ENCODE measurements at regions not wholly inside any gene's neighbourhood (a gene's known extent, or its start where the extent isn't known, plus 50 kb on each side); places are given as distances from the start of the nearest gene placed in this dataset.

DNA sequence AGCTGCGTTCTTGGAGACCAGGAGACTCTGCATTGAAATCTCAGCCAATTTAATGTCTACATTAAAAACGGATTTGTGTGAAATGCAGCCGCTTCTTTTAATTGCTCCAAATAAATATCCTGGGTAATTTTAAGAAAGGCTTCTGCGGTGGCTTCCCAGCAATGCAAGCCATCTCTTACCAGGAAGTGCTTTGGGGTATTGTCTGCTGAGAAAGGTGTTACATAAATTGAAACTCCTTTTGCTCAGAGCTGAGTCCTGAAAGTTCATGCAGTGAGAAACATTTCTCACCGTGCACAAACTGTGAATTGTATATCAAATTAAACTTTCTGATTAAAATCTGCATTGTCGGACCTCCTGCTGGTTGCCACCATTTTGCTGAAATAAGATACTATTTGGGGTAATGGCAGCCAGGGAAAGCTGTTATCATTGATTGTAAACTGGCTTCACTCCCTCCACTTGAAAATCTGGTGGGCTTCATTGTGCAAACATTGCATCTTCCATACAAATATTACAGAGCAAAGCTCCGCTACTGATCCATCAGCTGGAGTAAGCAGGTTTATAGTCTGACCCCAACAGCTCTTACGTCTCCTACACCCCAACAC lies 59.5 kb downstream of the ZIC5 start:
- DNase-seq, result no peak

DNA sequence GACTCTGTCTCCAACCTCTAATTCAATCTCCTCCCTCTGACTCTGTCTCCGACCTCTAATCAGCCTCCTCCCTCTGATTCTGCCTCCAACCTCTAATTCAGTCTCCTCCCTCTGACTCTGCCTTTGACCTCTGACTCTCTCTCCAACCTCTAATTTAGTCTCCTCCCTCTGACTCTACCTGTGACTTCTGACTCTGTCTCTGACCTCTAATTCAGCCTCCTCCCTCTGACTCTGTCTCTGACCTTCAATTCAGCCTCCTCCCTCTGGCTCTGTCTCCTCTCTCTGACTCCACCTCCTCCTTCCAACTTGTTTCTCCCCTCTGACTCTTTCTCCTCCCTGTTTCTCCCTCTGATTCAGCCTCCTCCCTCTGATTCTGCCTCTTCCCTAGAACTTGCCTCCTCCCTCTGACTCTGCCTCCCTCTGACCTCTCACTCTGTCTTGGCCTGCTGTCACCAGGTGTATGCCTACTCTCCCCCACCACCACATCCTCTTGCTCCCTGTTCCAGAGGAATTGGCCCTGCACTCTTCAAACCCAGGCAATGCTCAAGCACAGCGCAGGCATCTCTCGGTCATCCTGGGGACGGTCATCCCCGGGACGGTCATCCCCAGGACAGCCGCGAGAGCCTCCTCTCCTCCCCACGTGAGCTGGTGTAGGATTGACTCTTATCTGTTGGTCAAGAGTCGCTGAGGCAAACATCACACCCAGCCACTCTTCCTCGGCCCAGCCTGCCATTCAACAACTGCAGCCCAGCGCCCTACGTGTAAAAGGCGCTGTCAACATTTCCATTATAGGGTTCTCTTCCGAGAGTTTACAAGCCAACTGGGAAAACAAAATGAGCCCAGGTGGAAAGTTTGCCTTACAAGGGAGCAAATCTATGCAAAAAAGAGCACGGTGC lies 60.2 kb downstream of the ZIC5 start:
- no peak for DNase-seq

DNA sequence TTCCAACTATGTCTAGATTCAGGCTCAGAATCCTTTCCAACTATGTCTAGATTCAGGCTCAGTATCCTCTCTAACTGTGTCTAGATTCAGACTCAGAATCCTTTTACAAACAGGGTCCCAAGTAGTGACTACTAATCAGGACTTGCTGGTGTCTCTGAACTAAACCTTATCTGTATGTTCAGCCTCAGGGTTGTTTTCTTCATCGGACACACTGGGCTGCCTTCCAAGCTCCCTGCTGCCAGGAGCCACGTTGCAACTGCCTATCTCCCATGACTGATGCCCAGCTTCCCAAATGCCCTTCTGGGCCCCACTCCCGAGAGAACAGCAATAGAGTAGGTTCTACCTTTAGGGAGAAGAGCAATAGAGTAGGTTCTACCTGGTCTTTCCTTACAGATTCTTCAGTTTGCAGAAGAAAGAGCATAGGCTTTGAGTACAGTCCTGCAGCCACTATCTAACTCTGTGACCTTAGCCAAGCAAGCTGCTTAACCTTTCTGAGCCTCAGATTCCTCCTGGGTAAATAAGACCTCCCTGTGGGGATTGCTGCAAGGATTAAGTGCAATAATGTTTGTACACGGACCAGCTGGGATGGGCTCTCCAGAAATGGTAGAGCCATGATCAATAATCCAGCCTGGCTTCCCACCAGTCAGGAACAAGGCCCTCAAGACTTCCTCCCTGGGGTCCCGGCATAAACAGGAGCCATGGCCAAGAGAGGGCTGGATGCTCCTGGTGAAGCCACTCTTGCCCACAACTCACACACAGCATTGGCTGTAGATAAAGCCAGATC lies 61.5 kb downstream of the ZIC5 start:
- no peak for DNase-seq

DNA sequence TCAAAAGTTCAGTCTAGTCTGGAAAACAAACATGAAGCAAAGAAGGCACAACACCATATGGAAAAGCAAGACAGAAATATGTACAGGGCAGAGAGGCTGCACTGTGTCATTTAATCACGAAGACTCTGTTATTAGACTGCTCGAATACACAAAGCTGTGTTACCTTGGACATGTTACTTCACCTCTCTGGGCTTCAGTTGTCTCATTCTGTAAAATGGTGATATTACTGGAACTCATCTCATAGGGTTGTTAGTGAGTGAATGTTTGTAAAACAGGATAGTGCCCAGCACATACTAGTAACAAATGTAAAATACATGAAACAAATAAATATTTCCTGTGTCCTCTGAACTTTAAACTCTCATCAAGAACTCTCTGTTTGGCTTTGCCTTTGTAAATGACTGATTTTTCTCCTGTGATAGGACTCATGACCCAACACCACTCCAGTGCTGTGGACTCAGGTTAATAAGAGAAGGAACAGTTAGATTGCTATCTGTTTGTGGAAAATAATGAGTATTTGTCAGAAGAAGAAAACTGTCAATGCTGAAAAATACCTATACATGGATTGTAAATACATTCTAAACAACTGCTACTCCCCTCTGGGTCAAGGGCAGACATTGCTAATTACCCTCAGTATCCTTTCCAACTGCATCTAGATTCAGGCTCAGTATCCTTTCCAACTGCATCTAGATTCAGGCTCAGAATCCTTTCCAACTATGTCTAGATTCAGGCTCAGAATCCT lies 62.3 kb downstream of the ZIC5 start:
- DNase-seq, result no peak

DNA sequence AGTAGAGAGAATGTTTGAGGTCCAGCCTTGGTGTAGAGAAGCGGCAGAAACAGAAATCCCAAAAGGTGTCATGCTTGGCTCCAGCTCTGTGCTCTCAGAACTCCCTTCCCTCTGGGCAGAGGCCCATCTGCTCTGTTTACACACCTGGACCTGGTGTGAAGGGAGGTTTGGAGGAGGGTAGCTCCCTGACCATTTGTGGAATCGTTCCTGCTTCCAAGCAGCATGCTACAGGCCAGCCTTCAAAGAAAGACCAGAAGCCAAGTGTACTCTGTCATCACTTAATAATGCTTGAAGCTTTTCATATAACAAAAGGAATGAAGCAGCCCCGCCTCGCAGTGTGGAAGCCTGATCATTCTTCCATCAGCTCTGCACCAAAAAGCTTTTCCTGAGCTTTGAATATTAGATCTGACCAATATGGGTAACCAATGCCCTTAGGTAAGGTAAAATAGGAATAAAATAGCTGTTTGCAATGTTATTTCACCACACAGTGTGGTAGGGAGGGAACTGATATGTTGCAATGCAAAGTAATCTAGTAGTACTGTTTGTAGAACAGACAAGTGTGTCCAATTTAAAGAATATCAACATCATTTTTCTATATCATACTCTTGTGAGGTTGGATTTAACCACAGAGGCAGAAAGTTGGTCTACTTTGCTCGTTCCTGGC lies 63.3 kb downstream of the ZIC5 start:
- DNase-seq, result no peak

DNA sequence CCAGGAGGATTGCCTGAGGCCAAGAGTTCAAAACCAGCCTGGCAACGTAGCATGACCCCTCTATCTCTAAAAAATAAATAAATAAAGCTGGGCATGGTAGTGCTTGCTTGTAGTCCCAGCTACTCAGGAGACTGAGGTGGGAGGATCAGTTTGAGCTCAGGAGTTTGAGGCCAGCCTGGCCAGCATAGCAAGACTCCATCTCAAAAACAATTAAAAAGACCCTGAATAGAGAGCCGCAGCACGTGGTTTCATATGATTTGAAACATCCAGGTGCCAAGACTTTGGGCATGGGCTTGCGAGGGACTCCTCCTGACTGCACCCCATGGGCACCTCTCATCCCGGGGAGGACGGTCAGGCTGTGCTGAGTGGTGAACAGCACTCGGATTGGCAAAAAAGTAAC lies 63.9 kb downstream of the ZIC5 start:
- no peak for DNase-seq

- no peak for DNase-seq
Measured at GRCh38 chr13:99907038-99907437, 64.5 kb downstream of the ZIC5 start.

GRCh38 chr13:99905814-99906213 lies 65.8 kb downstream of the ZIC5 start:
- no peak for DNase-seq

DNA sequence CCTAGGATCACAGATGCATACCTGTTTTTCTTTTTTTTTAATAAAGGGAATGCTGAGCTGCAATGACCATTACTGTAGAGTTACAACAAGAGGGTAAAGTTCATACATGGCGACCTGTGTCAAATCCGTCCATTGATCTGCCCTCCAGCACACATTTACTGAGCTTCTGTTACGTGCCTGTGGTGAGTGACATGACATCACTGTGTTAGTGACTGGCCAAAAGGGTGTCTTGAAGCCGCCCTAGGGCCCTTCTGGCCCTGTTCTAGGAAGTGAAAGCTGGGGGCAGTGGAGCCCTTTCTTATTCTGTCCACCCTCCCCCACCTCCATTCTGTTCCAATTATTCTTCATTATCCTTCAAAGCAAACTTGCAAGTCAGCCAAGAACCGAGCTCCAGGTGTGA lies 66.3 kb downstream of the ZIC5 start:
- no peak for DNase-seq

DNA sequence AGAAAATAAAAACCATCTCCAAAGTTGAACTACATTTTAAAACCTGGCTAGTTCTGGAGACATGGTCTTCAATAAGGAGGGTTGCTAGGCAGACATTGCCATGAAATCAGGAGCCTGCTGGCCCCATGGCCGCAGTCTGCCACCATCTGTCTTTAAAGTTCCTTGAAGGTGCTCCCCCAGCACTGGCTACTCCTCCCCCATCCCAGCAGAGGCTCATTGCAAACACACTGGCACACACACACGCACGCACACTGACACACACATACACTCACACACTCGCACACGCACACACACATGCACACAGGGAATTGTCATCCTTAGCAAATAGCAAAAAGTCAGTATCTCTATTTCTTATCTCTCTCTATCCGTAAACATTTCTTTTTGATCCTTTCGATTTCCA lies 68.4 kb downstream of the ZIC5 start:
- DNase-seq, result no peak

DNA sequence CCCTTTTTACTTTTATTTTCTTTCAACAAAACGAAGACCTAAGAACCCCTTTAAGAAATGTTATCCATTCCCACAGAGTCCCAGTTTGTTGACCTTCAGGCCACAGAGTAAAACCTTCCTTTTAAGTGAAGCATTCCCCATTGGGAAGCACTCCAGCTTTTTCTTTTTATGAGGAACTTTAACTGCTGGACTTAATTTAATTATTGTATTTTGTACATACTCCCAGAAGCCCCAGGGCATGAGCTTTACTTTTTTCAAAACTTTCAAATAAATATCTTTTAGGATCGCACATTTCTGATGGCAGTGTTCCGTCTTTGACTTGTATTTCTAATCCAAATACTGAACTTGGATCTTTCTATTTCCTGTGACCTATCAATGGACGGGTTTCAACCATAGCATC lies 68.9 kb downstream of the ZIC5 start:
- no peak for DNase-seq

GRCh38 chr13:99900960-99901359 lies 70.6 kb downstream of the ZIC5 start:
- DNase-seq, result no peak

- no peak for DNase-seq
Measured at GRCh38 chr13:99898421-99898820, 73.1 kb downstream of the ZIC5 start.

DNA sequence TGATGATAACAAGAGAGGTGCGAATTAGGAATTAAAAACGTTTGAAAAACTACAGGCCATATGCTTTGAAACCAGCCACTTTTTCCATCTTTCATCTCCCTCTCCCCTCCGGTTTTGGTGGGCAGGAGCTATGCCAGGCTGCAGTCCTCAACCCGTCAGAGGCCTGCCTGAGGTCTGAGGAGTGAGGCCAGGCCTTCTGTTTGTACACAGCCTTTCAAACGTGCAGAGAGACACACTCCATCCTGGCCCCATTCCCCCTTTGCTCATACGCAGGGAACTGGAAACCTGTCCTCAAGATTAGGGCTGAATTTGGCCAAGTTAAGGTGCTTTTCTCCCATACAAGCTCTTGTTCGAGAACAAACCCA lies 74.5 kb downstream of the ZIC5 start:
- no peak for DNase-seq

- no peak for DNase-seq
Measured at GRCh38 chr13:99896369-99897075, 75.0 kb downstream of the ZIC5 start.

DNA sequence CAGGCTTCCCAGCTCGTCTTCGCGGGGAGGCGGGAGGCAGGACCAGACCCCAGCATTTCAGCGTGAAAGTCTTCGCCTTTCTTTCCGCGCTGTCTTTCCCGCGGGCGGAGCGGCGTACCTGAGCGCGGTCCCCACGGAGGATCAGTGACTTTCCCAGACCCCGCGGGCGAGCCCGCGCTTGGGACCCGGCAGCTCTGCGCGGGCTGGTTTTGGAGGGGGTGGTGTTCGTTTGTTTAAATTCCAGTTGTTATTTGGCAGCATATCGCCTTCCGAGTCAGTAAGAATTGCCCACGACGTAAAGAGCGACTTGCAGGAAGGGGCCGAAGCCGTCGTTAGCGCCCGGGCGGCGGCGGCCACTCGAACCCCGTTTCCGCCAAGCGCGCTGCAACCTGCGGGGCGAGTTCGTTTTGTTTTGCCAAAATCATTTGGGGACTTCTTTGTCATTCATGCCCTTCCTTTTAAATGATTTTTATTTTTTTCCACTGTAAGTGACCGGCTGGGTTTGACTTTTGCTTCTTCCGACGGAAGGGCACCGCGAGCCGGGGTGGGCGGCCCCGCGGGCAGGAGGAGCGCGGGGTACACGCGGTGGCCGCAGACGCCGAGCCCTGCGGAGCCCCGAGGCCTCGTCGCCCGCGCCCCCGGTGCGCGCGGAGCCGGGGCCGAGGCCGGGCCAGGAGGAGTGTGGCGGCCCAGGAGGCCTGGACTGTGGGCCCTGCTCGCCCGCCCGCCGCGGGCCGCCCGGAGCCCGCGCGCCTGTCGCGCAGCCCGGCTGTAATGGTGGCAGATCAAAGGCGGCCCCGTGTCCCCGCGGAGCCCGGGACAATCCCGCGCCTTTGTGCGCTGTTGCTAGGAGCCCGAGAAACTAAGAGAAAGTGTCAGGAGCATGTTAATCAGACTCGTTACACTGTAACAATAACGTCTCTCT lies 75.9 kb downstream of the ZIC5 start:
- no peak for DNase-seq

GRCh38 chr13:99894840-99895443 lies 76.6 kb downstream of the ZIC5 start:
- no peak for DNase-seq

DNA sequence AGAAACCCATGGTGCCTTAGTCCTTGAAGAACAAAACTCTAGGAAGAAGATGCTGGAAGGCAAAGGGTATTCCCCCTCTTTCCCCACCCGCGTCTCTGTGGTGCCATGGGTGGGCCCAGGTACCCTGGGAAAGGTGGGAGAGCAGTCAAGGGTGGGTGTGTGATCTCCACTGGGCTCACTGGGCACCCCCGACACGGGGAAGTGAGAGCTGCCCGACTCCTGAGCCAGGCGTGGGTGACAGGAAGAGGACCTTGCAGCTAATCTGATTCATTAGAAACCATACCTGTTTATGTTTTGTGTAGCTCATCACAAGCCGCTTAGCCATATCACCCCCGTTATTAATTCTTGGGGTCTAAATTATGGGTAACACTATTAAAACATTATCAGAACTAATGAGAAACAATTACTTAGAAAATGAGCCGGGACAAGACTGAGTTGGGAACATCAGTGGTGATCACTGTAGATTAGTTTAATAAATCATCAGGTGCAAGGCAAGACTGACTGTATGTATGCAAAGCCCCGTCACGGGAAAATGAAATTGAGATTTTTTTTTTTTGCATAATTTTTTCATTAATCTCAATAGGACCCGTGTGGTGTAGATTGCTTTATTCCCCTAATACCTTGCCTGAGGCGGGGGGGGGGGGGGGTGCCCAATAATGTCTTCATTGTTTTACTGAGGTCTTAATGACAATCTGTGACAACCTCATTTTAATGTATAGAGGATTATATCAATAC lies 77.3 kb downstream of the ZIC5 start:
- DNase-seq, result no peak

DNA sequence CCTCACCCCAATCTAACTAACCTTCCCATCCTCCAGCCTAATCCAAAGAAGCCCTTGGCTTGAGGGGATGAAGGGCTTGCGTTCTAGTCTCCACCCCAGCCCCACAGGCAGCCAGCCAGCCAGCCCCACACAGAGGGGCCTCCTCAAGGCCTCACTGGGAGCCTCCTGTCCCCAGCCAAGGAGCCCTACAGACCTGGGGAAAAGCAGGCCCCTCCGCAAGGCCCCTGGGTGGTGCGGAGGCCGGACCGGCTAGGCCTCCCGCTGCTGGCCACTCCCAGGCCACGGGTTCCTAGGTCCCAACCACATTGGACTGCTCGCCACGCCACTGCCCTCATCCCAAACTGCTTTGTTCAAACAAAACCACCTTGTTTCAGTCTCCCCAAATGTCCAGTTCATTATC lies 78.0 kb downstream of the ZIC5 start:
- no peak for DNase-seq

Measured in T-helper 9 cell (primary cell).